Peyer's patch (tissue), 4 donors: ENCODE measurements at regions not wholly inside any gene's neighbourhood (a gene's known extent, or its start where the extent isn't known, plus 50 kb on each side); places are given as distances from the start of the nearest gene placed in this dataset.

Source experiments
- POLR2A ChIP-seq, 2 donors: fragments of 450-650 bp; IDR thresholded peaks; one replicate each; pipeline ENCODE4 v1.5.1; 2017; ENCODE audit warnings: antibody characterized with exemption in 2 of 2, mild to moderate bottlenecking in 2 of 2, moderate library complexity in 2 of 2
- TF ChIP-seq, protein P1 (sequence below), 6 experiments: fragments of 450-650 bp in 4 of 6; fragments of 200-600 bp in 2 of 6; sonication (generic) in 1 of 6; IDR thresholded peaks; one replicate each; pipeline ENCODE4 v1.5.1; 2017 to 2019; ENCODE audit warnings: antibody characterized with exemption in 6 of 6, mild to moderate bottlenecking in 3 of 6, moderate library complexity in 1 of 6

DNA sequence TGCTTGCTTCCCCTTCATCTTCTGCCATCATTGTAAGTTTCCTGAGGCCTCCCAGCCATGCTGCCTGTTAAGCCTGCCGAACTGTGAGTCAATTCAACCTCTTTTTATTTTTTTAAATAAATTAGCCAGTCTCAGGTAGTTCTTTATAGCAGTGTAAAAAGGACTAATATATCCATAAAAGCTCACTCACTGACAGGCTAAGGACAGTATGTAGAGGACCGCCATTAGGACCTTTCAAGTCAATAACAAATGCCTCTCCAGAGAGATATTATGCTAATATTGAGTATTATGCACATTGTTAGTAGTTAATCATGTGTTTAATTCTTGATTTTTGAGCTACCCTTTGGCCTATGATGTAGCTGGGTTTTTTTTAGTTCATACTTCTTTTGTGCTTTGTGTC, 62.6 kb upstream of the GYPA start:
- TF ChIP-seq, protein P1, sequence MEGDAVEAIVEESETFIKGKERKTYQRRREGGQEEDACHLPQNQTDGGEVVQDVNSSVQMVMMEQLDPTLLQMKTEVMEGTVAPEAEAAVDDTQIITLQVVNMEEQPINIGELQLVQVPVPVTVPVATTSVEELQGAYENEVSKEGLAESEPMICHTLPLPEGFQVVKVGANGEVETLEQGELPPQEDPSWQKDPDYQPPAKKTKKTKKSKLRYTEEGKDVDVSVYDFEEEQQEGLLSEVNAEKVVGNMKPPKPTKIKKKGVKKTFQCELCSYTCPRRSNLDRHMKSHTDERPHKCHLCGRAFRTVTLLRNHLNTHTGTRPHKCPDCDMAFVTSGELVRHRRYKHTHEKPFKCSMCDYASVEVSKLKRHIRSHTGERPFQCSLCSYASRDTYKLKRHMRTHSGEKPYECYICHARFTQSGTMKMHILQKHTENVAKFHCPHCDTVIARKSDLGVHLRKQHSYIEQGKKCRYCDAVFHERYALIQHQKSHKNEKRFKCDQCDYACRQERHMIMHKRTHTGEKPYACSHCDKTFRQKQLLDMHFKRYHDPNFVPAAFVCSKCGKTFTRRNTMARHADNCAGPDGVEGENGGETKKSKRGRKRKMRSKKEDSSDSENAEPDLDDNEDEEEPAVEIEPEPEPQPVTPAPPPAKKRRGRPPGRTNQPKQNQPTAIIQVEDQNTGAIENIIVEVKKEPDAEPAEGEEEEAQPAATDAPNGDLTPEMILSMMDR (IDR thresholded peaks at IDR 0.05): no peak
- no peak for TF ChIP-seq POLR2A (IDR thresholded peaks at IDR 0.05)
